Transverse colon (tissue), 4 donors: ENCODE measurements at regions not wholly inside any gene's neighbourhood (a gene's known extent, or its start where the extent isn't known, plus 50 kb on each side); places are given as distances from the start of the nearest gene placed in this dataset.

Experiments used
- EP300 ChIP-seq: sonication (generic); formaldehyde crosslinking; IDR thresholded peaks from one replicate; pipeline ENCODE4 v1.6.1; 2017; ENCODE audit warnings: antibody characterized with exemption, low read depth
- POLR2A ChIP-seq: fragments of 450-650 bp; IDR thresholded peaks from one replicate; pipeline ENCODE4 v1.6.1; 2016; ENCODE audit warnings: antibody characterized with exemption, mild to moderate bottlenecking, moderate library complexity
- POLR2AphosphoS5 ChIP-seq, 3 donors: sonication (generic); formaldehyde crosslinking; IDR thresholded peaks; one replicate each; pipeline ENCODE4 v1.6.1; 2016; ENCODE audit warnings: antibody characterized with exemption in 3 of 3
- TF ChIP-seq, protein P1 (sequence below), 5 experiments: fragments of 200-600 bp in 3 of 5; fragments of 450-650 bp in 2 of 5; sonication (generic) in 3 of 5; IDR thresholded peaks; 1 replicate in 2 of 5; 2 replicates in 3 of 5; pipeline ENCODE4 v1.5.1; 2016 to 2017; ENCODE audit warnings: antibody characterized with exemption in 5 of 5, inconsistent platforms in 3 of 5, mild to moderate bottlenecking in 2 of 5, moderate library complexity in 1 of 5

DNA sequence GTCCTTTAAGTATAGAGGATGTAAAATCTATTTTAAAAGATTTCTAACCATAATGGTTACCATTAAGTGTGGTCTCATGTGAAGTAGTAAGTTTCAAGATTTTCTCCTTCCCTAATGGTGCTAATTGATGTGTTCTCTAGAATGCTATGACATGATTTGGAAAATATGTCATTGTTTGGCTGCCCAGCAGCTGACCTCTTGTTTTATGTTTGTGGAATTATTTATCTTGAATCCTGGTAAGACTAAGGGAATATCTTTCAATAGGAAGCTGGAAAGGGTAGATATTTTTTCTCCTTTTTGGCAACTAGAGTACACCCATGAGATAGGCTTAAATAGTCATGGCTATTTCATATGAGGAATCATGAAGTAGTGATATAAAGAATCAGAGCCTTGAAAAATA lies 139.8 kb upstream of the CHODL start:
- TF ChIP-seq, protein P1, sequence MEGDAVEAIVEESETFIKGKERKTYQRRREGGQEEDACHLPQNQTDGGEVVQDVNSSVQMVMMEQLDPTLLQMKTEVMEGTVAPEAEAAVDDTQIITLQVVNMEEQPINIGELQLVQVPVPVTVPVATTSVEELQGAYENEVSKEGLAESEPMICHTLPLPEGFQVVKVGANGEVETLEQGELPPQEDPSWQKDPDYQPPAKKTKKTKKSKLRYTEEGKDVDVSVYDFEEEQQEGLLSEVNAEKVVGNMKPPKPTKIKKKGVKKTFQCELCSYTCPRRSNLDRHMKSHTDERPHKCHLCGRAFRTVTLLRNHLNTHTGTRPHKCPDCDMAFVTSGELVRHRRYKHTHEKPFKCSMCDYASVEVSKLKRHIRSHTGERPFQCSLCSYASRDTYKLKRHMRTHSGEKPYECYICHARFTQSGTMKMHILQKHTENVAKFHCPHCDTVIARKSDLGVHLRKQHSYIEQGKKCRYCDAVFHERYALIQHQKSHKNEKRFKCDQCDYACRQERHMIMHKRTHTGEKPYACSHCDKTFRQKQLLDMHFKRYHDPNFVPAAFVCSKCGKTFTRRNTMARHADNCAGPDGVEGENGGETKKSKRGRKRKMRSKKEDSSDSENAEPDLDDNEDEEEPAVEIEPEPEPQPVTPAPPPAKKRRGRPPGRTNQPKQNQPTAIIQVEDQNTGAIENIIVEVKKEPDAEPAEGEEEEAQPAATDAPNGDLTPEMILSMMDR (IDR thresholded peaks at IDR 0.05), result no peak
- no peak for TF ChIP-seq POLR2AphosphoS5 (IDR thresholded peaks at IDR 0.05)
- TF ChIP-seq POLR2A, result no peak
- TF ChIP-seq EP300, result no peak
